ENCODE measurements at regions not wholly inside any gene's neighbourhood (a gene's known extent, or its start where the extent isn't known, plus 50 kb on each side); places are given as distances from the start of the nearest gene placed in this dataset.
A peak's percentile ranks its signal among the peaks of the same experiment; 100 is the strongest.

- Mint-ChIP-seq H3K4me3 (peak overlapping the region; percentile 83), H3K4me1 (peaks cover 81% of the 10 kb centered on the region)
- intact Hi-C loops (cut with micrococcal nuclease), result loop anchor here (1.0 to 5.0 kb wide), 8 partner anchors 65 to 898 kb away; partner anchors contain the start of genes PPP4R2 and RYBP
Observed at GRCh38 chr3:72099326-72100079, 314.6 kb upstream of the PROK2 start.

GRCh38 chr3:72097053-72097452, 312.1 kb upstream of the PROK2 start:
- intact Hi-C loops (cut with micrococcal nuclease), result no loop called here
- no peak for TF ChIP-seq CTCF (IDR thresholded peaks at IDR 0.05)
- H3K4me3 Mint-ChIP-seq, result no peak overlapping the region
- CTCF ChIA-PET, result no interaction called here
- H3K36me3 Mint-ChIP-seq (ENCODE audit: low read depth), result no peaks in the 10 kb centered on the region
- no peak overlapping the region for H3K27ac Mint-ChIP-seq
- H3K9me3 Mint-ChIP-seq, result no peaks in the 10 kb centered on the region
- peaks cover 84% of the 10 kb centered on the region for H3K4me1 Mint-ChIP-seq
- POLR2A ChIA-PET, result interaction anchor here (0.6 to 1.3 kb wide), 2 partner anchors 15 to 88 kb away, joined by 3 read pairs; no protein-coding TSS in a partner anchor
- no peaks in the 10 kb centered on the region for H3K27me3 Mint-ChIP-seq
- DNase-seq, result no peak
- no peak for ATAC-seq (ENCODE audit: low read depth)

More at GRCh38 chr3:72099326-72100079, 314.6 kb upstream of the PROK2 start:
- H3K27ac Mint-ChIP-seq, result peak overlapping the region; percentile 84
- DNase-seq (no peak), ATAC-seq (ENCODE audit: low read depth) (no peak)
- CTCF ChIA-PET, result interaction anchor here (0.8 kb wide), 1 partner anchor 13 kb away, joined by 3 read pairs; no protein-coding TSS in a partner anchor
- no peaks in the 10 kb centered on the region for H3K27me3 Mint-ChIP-seq
- no peaks in the 10 kb centered on the region for H3K36me3 Mint-ChIP-seq (ENCODE audit: low read depth)
- TF ChIP-seq CTCF (IDR thresholded peaks at IDR 0.05), result no peak
- POLR2A ChIA-PET, result interaction anchor here (1.0 to 3.5 kb wide), 3 partner anchors 18 to 65 kb away, joined by 3 to 22 read pairs (median 13); no protein-coding TSS in a partner anchor
- no peaks in the 10 kb centered on the region for H3K9me3 Mint-ChIP-seq

GRCh38 chr3:72095521-72095920, 310.6 kb upstream of the PROK2 start:
- no peaks in the 10 kb centered on the region for H3K9me3 Mint-ChIP-seq
- DNase-seq (no peak), ATAC-seq (ENCODE audit: low read depth) (peak; percentile 54)
- intact Hi-C loops (cut with micrococcal nuclease), result no loop called here
- H3K4me1 Mint-ChIP-seq, result peaks cover 68% of the 10 kb centered on the region
- no peak for TF ChIP-seq CTCF (IDR thresholded peaks at IDR 0.05)
- POLR2A ChIA-PET, result interaction anchor here (0.9 to 1.3 kb wide), 4 partner anchors 12 to 69 kb away, joined by 3 to 4 read pairs (median 4); no protein-coding TSS in a partner anchor
- H3K4me3 Mint-ChIP-seq, result no peak overlapping the region
- H3K27ac Mint-ChIP-seq, result no peak overlapping the region
- H3K36me3 Mint-ChIP-seq (ENCODE audit: low read depth), result no peaks in the 10 kb centered on the region
- CTCF ChIA-PET, result interaction anchor here (0.6 kb wide), 1 partner anchor 220 kb away, joined by 4 read pairs; no protein-coding TSS in a partner anchor
- no peaks in the 10 kb centered on the region for H3K27me3 Mint-ChIP-seq

GRCh38 chr3:72093992-72094334, 309.0 kb upstream of the PROK2 start:
- ATAC-seq (ENCODE audit: low read depth) (no peak), DNase-seq (no peak)
- intact Hi-C loops (cut with micrococcal nuclease), result loop anchor here (1.0 kb wide), 1 partner anchor 11 kb away; no protein-coding TSS in a partner anchor
- Mint-ChIP-seq H3K36me3 (ENCODE audit: low read depth) (no peaks in the 10 kb centered on the region), H3K27me3 (peaks cover 2% of the 10 kb centered on the region), H3K4me1 (peaks cover 53% of the 10 kb centered on the region), H3K27ac (no peak overlapping the region), H3K4me3 (no peak overlapping the region), H3K9me3 (no peaks in the 10 kb centered on the region)
- no peak for TF ChIP-seq CTCF (IDR thresholded peaks at IDR 0.05)
- POLR2A ChIA-PET, result interaction anchor here (0.6 kb wide), 1 partner anchor 21 kb away, joined by 3 read pairs; no protein-coding TSS in a partner anchor
- CTCF ChIA-PET, result no interaction called here
